Colonic mucosa (tissue), 4 donors: ENCODE measurements at regions not wholly inside any gene's neighbourhood (a gene's known extent, or its start where the extent isn't known, plus 50 kb on each side); places are given as distances from the start of the nearest gene placed in this dataset.

ENCODE experiments used
- DNase-seq: peaks from one replicate; pipeline ENCODE4 v3.0.0-alpha.2; 2020
- H3K27ac ChIP-seq: fragments of 200-600 bp; one replicate; pipeline ENCODE4 v1.8.0; 2021
- H3K27me3 ChIP-seq: fragments of 200-600 bp; one replicate; pipeline ENCODE4 v1.8.0; 2021
- H3K36me3 ChIP-seq: fragments of 200-600 bp; one replicate; pipeline ENCODE4 v1.8.0; 2021
- H3K4me1 ChIP-seq: fragments of 200-600 bp; one replicate; pipeline ENCODE4 v1.8.0; 2021; ENCODE audit warnings: mild to moderate bottlenecking
- H3K4me3 ChIP-seq: fragments of 200-600 bp; one replicate; pipeline ENCODE4 v1.8.0; 2021
- H3K9ac ChIP-seq, 2 donors: one replicate each; pipeline ENCODE4 v1.7.0; 2013; ENCODE audit warnings: control low read depth in 2 of 2, low read depth in 2 of 2, low read length in 2 of 2
- H3K9me3 ChIP-seq: fragments of 200-600 bp; one replicate; pipeline ENCODE4 v1.8.0; 2021
- CTCF ChIP-seq: fragments of 200-600 bp; IDR thresholded peaks from one replicate; pipeline ENCODE4 v1.8.0; 2022; ENCODE audit warnings: antibody characterized with exemption, mild to moderate bottlenecking
- intact Hi-C: fragments of 100-400 bp; cut with DNase I; formaldehyde crosslinking; loops from one replicate; pipeline ENCODE4 v1.14.1; 2022
- donor health status: healthy.
- donor health status: DM: no; HTN: no; CAD: no.
- donor health status: DM: no; HTN: no; CAD: no.

- H3K9me3 ChIP-seq = no peaks in the 10 kb centered on the region
- intact Hi-C loops = no loop called here
- H3K9ac ChIP-seq = no peak overlapping the region
- no peaks in the 10 kb centered on the region for H3K36me3 ChIP-seq
- no peak overlapping the region for H3K27ac ChIP-seq
- no peak for TF ChIP-seq CTCF
- no peaks in the 10 kb centered on the region for H3K27me3 ChIP-seq
- H3K4me1 ChIP-seq = no peaks in the 10 kb centered on the region
- DNase-seq = no peak
- H3K4me3 ChIP-seq = no peak overlapping the region
Measured at GRCh38 chr5:82362636-82363035, 84.5 kb upstream of the RPS23 start.

- no peaks in the 10 kb centered on the region for H3K9me3 ChIP-seq
- intact Hi-C loops = no loop called here
- no peak overlapping the region for H3K4me3 ChIP-seq
- no peak for TF ChIP-seq CTCF
- no peak for DNase-seq
- H3K36me3 ChIP-seq = no peaks in the 10 kb centered on the region
- no peaks in the 10 kb centered on the region for H3K27me3 ChIP-seq
- no peaks in the 10 kb centered on the region for H3K4me1 ChIP-seq
- H3K27ac ChIP-seq = no peak overlapping the region
- H3K9ac ChIP-seq = no peak overlapping the region
Measured at GRCh38 chr5:82360022-82360421, 81.9 kb upstream of the RPS23 start.

- H3K27ac ChIP-seq = no peak overlapping the region
- no peak overlapping the region for H3K4me3 ChIP-seq
- no peak overlapping the region for H3K9ac ChIP-seq
- no peaks in the 10 kb centered on the region for H3K9me3 ChIP-seq
- intact Hi-C loops = loop anchor here (10.0 kb wide), 1 partner anchor 286 kb away; no protein-coding TSS in a partner anchor
- H3K36me3 ChIP-seq = no peaks in the 10 kb centered on the region
- DNase-seq = no peak
- TF ChIP-seq CTCF = no peak
- no peaks in the 10 kb centered on the region for H3K4me1 ChIP-seq
- no peaks in the 10 kb centered on the region for H3K27me3 ChIP-seq
Measured at GRCh38 chr5:82359272-82359671, 81.1 kb upstream of the RPS23 start.

DNA sequence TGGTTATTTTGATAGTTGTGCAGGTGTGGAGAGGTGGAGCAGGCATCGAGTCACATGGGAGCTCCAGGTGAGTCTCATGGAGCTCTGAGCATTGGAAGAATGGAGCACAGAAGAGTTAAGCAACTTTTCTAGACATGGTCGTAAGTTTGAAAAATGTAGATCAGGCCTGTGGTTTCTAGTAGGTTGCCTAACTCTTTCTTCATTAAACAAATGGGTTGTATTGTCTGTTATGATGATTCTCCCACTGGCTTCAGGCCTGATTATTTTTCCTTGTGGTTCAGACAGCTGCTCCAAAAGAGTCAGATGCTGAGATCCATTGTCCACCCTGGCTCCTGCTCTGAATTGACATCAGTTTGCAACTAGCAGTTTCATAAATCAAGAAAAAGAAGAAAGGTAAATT lies 80.3 kb upstream of the RPS23 start:
- no peaks in the 10 kb centered on the region for H3K27me3 ChIP-seq
- no peak overlapping the region for H3K4me3 ChIP-seq
- intact Hi-C loops = loop anchor here (10.0 kb wide), 1 partner anchor 286 kb away; no protein-coding TSS in a partner anchor
- no peak overlapping the region for H3K9ac ChIP-seq
- H3K9me3 ChIP-seq = no peaks in the 10 kb centered on the region
- no peak overlapping the region for H3K27ac ChIP-seq
- H3K36me3 ChIP-seq = no peaks in the 10 kb centered on the region
- H3K4me1 ChIP-seq = no peaks in the 10 kb centered on the region
- no peak for DNase-seq
- no peak for TF ChIP-seq CTCF

DNA sequence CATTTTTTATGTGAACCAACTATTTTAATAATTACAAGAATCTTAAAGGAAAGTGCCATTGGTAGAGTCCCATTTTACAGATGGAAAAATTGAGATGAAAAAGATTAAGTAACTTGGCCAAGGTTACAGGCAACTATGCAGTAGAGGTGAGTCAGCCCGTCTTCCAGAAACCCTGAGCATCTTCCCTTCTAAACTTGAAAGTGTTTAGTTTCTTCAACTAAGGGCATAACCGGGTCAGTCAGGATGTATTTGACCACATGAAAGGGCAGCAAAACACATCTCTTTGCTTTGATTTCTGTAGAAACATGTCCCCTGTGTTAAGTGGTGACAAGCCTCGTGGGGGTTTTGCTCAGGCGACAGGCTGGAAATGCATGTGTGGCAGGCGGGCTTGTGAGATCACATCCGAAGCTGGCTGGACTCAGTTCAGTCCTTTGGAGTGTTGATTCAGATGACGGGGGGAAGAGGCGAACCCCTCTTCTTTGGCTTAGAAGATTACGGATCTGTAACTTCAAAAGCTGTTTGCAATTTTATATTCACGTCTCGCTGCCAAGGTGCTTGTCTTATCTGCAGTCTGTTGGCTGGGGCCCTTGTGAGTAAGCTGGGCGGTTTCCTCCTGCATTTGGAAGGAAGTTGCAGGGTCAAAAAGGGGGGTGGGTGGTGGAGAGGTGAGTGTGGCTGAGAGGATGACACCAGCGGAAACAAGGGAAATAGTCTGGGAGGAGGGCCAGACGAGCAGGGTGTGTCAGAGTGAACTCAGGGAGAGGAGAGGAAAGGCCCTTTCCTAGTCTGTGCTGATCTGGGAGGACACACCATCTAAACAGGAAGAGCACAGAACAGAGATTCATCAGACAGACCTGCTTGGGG lies 78.9 kb upstream of the RPS23 start:
- Histone ChIP-seq H3K4me3 (no peak overlapping the region), H3K27me3 (no peaks in the 10 kb centered on the region), H3K36me3 (no peaks in the 10 kb centered on the region), H3K9me3 (no peaks in the 10 kb centered on the region), H3K4me1 (no peaks in the 10 kb centered on the region), H3K9ac (no peak overlapping the region), H3K27ac (no peak overlapping the region)
- no peak for TF ChIP-seq CTCF
- intact Hi-C loops = loop anchor here (10.0 kb wide), 1 partner anchor 288 kb away; no protein-coding TSS in a partner anchor
- DNase-seq = peak; percentile 66
